ENCODE measurements at regions not wholly inside any gene's neighbourhood (a gene's known extent, or its start where the extent isn't known, plus 50 kb on each side); places are given as distances from the start of the nearest gene placed in this dataset.

DNA sequence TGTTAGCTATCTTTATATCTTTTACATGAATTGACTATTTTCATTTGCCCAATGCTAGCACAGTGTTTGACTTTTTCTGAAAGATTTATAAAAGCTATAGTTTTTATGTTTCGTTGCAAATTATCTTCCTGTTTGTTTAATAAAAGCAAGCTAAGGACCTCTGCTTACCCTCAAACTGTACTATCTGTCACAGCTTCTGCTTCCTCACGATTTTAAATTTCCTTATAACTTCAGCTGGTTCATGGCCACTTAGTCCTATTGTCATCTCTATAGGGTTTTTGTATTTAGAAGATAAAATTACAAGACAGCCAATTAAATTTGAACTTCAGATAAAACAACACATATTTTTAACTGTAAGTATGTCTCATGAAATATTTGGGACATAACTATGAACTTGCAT is 494.0 kb downstream of the PDGFC start:
- intact Hi-C loops (cut with DNase I) = no loop called here
- DNase-seq (ENCODE audit: extremely low spot score in 2 of 2) = no peak
- TF ChIP-seq POLR2A (IDR thresholded peaks at IDR 0.05) = no peak
- no peaks in the 10 kb centered on the region for H3K9me3 ChIP-seq
- no peaks in the 10 kb centered on the region for H3K36me3 ChIP-seq
- H3K4me1 ChIP-seq = no peaks in the 10 kb centered on the region
- no peak overlapping the region for H3K27ac ChIP-seq
- no peaks in the 10 kb centered on the region for H3K27me3 ChIP-seq
- H3K4me3 ChIP-seq = no peak overlapping the region

DNA sequence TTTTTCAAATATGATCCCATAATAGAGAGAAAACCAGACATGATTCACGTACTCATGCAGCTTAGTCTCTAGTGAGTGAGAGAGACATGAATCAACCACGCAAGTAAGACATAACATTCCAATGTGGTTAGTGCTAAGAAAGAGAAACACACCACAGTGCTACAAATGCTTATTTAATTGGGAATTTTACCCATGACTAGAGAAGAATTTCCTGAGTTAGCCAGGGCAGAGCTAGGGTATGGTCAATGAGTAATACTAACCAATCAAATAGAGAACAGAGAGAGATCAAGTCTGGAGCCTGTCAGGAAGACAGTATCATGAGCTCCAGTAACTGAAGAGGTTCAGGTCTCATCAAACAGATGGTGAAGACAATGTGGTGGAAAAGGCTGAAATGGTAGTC is 495.2 kb downstream of the PDGFC start:
- Histone ChIP-seq H3K27me3 (no peaks in the 10 kb centered on the region), H3K9me3 (no peaks in the 10 kb centered on the region), H3K36me3 (no peaks in the 10 kb centered on the region), H3K4me3 (no peak overlapping the region), H3K27ac (no peak overlapping the region), H3K4me1 (no peaks in the 10 kb centered on the region)
- intact Hi-C loops (cut with DNase I) = no loop called here
- TF ChIP-seq POLR2AphosphoS5 (IDR thresholded peaks at IDR 0.05; ENCODE audit: insufficient read depth in 1 of 2, low read depth in 1 of 2) (no peak), POLR2A (IDR thresholded peaks at IDR 0.05) (no peak)
- TF ChIP-seq, protein P1, sequence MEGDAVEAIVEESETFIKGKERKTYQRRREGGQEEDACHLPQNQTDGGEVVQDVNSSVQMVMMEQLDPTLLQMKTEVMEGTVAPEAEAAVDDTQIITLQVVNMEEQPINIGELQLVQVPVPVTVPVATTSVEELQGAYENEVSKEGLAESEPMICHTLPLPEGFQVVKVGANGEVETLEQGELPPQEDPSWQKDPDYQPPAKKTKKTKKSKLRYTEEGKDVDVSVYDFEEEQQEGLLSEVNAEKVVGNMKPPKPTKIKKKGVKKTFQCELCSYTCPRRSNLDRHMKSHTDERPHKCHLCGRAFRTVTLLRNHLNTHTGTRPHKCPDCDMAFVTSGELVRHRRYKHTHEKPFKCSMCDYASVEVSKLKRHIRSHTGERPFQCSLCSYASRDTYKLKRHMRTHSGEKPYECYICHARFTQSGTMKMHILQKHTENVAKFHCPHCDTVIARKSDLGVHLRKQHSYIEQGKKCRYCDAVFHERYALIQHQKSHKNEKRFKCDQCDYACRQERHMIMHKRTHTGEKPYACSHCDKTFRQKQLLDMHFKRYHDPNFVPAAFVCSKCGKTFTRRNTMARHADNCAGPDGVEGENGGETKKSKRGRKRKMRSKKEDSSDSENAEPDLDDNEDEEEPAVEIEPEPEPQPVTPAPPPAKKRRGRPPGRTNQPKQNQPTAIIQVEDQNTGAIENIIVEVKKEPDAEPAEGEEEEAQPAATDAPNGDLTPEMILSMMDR (IDR thresholded peaks at IDR 0.05) = no peak
- DNase-seq (ENCODE audit: extremely low spot score in 2 of 2) = no peak

DNA sequence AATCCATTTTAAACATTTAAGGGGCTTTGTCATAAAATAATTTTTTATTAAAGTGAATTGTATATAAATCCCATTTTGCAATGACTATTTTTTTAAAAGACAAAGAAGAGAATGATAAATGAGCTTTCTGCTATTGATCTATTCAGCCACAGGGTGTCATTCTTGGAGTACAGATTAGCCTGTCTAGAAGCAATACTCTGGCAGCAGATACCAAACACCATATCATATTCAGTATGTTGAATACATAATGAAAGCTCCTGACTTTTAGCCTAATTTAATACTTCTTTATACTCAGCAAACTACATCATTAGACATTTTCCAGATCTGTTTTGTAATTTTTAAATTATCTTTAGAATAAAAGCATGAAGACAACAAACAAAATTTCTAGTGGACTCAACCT is 496.3 kb downstream of the PDGFC start:
- no peaks in the 10 kb centered on the region for H3K9me3 ChIP-seq
- H3K27me3 ChIP-seq = no peaks in the 10 kb centered on the region
- no peak for DNase-seq (ENCODE audit: extremely low spot score in 2 of 2)
- H3K27ac ChIP-seq = no peak overlapping the region
- TF ChIP-seq POLR2A (IDR thresholded peaks at IDR 0.05) (no peak), POLR2AphosphoS5 (IDR thresholded peaks at IDR 0.05; ENCODE audit: insufficient read depth in 1 of 2, low read depth in 1 of 2) (no peak)
- TF ChIP-seq, protein P1 (IDR thresholded peaks at IDR 0.05) = peak in 2 of 3 experiments; percentile 31 to 41
- H3K4me3 ChIP-seq = no peak overlapping the region
- H3K4me1 ChIP-seq = no peaks in the 10 kb centered on the region
- H3K36me3 ChIP-seq = no peaks in the 10 kb centered on the region
- intact Hi-C loops (cut with DNase I) = no loop called here

DNA sequence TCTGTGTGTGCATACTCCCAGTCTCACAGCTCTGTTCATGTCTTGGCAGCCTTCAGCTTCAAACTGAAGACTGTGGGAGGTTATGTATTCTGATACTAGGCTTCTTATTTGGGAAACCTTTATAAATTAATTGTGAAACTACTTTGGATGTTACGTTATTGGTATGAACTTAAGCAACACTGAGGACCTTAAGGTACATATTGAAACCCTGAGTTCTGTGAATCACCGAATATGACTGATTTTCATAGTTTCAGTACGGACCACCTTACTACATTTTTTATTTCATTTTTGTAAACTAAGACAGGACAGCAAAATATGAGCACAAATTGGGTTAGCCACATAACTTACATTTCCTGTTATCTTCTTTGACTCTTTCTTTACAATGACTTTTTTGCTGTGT is 498.4 kb downstream of the PDGFC start:
- no peak overlapping the region for H3K27ac ChIP-seq
- H3K9me3 ChIP-seq = no peaks in the 10 kb centered on the region
- intact Hi-C loops (cut with DNase I) = no loop called here
- no peak for DNase-seq (ENCODE audit: extremely low spot score in 2 of 2)
- TF ChIP-seq POLR2A (IDR thresholded peaks at IDR 0.05) = no peak
- H3K4me1 ChIP-seq = no peaks in the 10 kb centered on the region
- H3K27me3 ChIP-seq = no peaks in the 10 kb centered on the region
- no peak overlapping the region for H3K4me3 ChIP-seq
- no peaks in the 10 kb centered on the region for H3K36me3 ChIP-seq

DNA sequence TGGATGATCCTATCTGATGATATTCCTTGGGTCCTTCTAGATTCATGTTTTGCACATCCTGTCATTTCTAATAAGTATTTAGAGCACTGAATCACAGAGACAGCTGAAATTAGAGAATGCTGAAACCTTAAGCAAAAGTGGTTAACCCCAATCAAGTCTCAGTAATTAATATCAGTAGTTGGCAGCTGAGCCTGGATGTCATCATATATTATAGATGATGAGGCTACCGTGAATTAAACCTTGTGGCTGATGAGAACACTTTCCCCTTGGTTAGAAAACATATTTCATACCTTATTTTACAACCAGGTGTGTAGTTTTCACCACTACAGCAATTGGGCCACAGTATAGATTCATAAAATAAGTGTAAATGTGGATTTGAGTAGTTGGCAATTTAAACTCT is 499.0 kb downstream of the PDGFC start:
- no peaks in the 10 kb centered on the region for H3K27me3 ChIP-seq
- H3K36me3 ChIP-seq = no peaks in the 10 kb centered on the region
- TF ChIP-seq, protein P1 (IDR thresholded peaks at IDR 0.05) = no peak
- no peak for TF ChIP-seq POLR2AphosphoS5 (IDR thresholded peaks at IDR 0.05; ENCODE audit: insufficient read depth in 1 of 2, low read depth in 1 of 2)
- no peak for TF ChIP-seq POLR2A (IDR thresholded peaks at IDR 0.05)
- H3K4me1 ChIP-seq = no peaks in the 10 kb centered on the region
- no peak overlapping the region for H3K4me3 ChIP-seq
- intact Hi-C loops (cut with DNase I) = no loop called here
- no peak for DNase-seq (ENCODE audit: extremely low spot score in 2 of 2)
- no peak overlapping the region for H3K27ac ChIP-seq
- H3K9me3 ChIP-seq = no peaks in the 10 kb centered on the region

DNA sequence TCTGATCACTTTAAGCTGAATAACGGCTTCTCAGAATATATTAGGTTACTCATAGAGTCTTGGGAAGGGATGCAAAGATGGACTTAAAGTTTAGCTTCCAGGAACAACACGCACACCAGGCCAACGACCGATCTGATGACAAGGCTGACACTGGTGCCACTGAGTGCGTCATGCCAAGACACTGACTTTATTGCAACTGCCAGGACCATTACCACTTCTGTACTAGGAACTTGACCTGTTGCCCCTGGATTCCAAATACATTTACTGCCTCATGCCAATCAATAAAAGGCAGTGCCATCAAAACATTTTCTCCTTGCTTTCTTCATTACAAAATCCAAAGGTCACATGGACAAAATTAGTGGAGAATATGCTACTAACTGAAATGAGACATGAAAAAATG is 505.9 kb upstream of the CTSO start:
- Histone ChIP-seq H3K36me3 (no peaks in the 10 kb centered on the region), H3K27ac (no peak overlapping the region), H3K27me3 (no peaks in the 10 kb centered on the region), H3K4me3 (no peak overlapping the region), H3K9me3 (no peaks in the 10 kb centered on the region), H3K4me1 (no peaks in the 10 kb centered on the region)
- DNase-seq (ENCODE audit: extremely low spot score in 2 of 2) = no peak
- intact Hi-C loops (cut with DNase I) = no loop called here
- TF ChIP-seq, protein P1 (IDR thresholded peaks at IDR 0.05) = no peak
- TF ChIP-seq POLR2A (IDR thresholded peaks at IDR 0.05) = no peak
- no peak for TF ChIP-seq POLR2AphosphoS5 (IDR thresholded peaks at IDR 0.05; ENCODE audit: insufficient read depth in 1 of 2, low read depth in 1 of 2)
